ENCODE measurements at regions not wholly inside any gene's neighbourhood (a gene's known extent, or its start where the extent isn't known, plus 50 kb on each side); places are given as distances from the start of the nearest gene placed in this dataset.

- no peak for DNase-seq
These were observed 69.8 kb upstream of the DAB2 start for GRCh38 chr5:39494534-39494933.

- no peak for DNase-seq
These were observed 69.3 kb upstream of the DAB2 start for GRCh38 chr5:39494107-39494510.

GRCh38 chr5:39491210-39491609, 66.4 kb upstream of the DAB2 start:
- DNase-seq, result no peak

GRCh38 chr5:39489263-39489662, 64.5 kb upstream of the DAB2 start:
- DNase-seq, result no peak

GRCh38 chr5:39486790-39487189, 62.0 kb upstream of the DAB2 start:
- no peak for DNase-seq

GRCh38 chr5:39486361-39486760, 61.6 kb upstream of the DAB2 start:
- DNase-seq, result no peak

- DNase-seq, result no peak
These were observed 60.3 kb upstream of the DAB2 start for GRCh38 chr5:39485079-39485478.

GRCh38 chr5:39484673-39485072, 59.9 kb upstream of the DAB2 start:
- DNase-seq, result no peak

- no peak for DNase-seq
These were observed 57.3 kb upstream of the DAB2 start for GRCh38 chr5:39482098-39482497.

- DNase-seq, result no peak
These were observed 54.8 kb upstream of the DAB2 start for GRCh38 chr5:39479537-39479936.

- no peak for DNase-seq
These were observed 54.1 kb upstream of the DAB2 start for GRCh38 chr5:39478863-39479262.

- DNase-seq, result no peak
These were observed 52.1 kb upstream of the DAB2 start for GRCh38 chr5:39476843-39477220.

- no peak for DNase-seq
These were observed 51.4 kb upstream of the DAB2 start for GRCh38 chr5:39475881-39476842.

- DNase-seq, result no peak
These were observed 50.4 kb upstream of the DAB2 start for GRCh38 chr5:39475159-39475571.
